LoVo (cell line): ENCODE measurements at regions not wholly inside any gene's neighbourhood (a gene's known extent, or its start where the extent isn't known, plus 50 kb on each side); places are given as distances from the start of the nearest gene placed in this dataset.
"Not testable (repeated sequence)": the region's sequence is repeated elsewhere in the genome, so short reads cannot be mapped to it uniquely, and the experiment has no call there.

Source experiments
- DNase-seq: peaks from one replicate; pipeline ENCODE4 v3.0.0-alpha.2; 2016; ENCODE audit warnings: low spot score

- no peak for DNase-seq
Observed at GRCh38 chr12:25872137-25872536, 86.3 kb upstream of the RASSF8 start.

- DNase-seq = no peak
Observed at GRCh38 chr12:25875661-25876060, 82.8 kb upstream of the RASSF8 start.

DNA sequence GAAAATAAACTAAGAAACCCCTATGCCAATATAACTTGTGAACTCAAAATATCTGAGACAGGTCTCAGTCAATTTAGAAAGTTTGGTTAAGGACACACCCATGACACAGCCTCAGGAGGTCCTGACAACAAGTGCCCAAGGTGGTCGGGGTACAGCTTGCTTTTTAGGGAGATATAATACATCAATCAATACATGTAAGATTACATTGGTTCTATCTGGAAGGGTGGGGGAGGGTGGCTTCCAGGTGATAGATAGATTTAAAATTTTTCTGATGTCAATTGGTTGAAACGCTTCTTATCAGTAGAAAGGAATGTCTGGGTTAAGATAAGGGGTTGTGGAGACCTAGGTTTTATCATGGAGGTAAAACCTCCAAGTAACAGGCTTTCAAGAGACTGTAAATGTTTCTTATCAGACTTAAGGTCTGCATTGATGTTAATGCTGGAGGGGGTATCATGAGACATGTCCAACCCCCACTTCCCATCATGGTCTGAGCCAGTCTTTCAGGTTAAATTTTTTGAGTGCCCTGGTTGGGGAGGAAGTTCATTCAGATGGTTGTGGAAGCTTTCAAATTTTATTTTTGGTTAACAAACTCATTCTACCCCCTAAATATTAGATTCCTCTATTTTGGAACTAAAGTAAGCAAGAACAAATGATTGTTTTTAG lies 82.0 kb upstream of the RASSF8 start:
- no peak for DNase-seq

- no peak for DNase-seq
Observed at GRCh38 chr12:25877446-25877845, 81.0 kb upstream of the RASSF8 start.

GRCh38 chr12:25882266-25882665 lies 76.2 kb upstream of the RASSF8 start:
- DNase-seq = no peak

DNA sequence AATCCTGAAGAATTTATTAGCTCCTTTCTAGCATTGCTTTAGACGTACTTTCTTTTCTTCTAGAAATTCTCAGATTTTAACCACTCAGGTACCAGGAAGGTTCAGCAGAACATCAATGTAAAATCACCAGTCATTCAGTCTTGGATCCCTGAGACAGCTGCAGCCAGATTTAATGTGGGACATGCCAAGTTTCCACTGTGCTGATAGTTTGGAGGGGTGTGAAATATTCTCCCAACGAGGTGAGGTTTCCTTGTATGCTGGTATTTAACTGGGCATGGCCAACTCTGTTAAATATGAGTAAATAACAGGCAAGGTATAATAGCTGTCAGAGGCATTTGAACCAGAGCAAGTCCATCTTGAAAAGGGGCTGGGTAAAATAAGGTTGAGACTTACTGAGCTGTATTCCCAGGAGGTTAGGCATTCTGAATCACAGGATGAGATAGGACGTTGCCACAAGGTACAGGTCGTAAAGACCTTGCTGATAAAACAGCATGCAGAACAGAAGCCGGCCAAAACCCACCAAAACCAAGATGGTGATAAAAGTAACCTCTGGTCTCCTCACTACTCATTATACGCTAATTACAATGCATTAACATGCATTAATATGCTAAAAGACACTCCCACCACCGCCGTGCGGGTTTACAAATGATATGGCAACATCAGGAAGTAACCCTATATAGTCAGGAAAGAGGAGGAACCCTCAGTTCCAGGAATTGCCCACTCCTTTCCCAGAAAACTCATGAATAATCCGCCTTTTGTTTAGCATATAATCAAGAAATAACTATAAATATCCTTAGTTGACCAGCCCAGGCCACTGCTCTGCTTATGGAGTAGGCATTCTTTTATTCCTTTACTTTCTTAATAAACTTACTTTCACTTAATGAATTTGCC lies 75.2 kb upstream of the RASSF8 start:
- DNase-seq = no peak

DNA sequence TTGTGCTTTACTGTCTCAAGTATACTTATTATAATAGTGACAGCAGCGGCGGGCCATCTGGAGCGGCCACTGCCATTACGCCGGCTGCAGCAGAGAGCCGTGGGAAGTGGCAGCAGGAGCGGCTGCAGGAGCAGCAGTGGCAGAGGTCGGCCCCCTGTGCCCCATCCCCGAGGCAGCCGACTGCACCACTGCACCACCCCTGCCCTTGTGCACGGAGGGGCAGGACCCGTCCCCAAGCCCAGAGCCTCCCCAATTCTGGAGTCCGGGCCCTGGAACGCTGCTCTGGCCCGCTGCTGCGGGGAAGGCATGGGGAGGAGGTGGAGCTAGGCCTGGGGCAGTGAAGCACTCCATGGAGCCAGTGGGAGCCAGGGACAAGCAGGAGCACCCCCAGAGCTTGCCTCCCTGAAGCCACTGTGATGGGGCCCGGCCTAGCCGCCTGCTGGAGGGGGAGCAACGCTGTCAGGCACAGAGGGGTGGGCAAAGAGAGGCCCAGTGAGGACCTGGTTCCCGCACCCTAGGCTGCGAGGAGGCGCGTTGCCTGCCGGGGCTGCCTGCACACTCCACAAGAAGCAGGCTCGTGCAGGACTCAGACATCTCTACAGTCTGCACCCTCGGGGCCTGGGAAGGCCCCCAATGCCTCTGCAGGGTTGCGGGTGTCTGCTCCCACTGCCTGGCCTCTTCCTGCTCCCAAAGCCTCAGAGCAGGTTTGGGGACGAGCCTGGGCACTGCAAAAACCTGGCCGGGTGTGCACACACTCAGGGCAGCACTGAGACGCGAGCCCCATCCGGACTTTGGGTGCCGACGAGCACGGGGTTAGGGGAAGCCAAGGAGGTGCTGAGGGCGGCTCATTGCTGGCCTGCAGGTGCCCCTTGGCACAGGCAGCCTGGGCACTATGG lies 74.2 kb upstream of the RASSF8 start:
- DNase-seq = no peak

- DNase-seq = no peak
Observed at GRCh38 chr12:25884920-25885234, 73.6 kb upstream of the RASSF8 start.

- no peak for DNase-seq
Observed at GRCh38 chr12:25886396-25886795, 72.1 kb upstream of the RASSF8 start.

- no peak for DNase-seq
Observed at GRCh38 chr12:25887367-25887766, 71.1 kb upstream of the RASSF8 start.

DNA sequence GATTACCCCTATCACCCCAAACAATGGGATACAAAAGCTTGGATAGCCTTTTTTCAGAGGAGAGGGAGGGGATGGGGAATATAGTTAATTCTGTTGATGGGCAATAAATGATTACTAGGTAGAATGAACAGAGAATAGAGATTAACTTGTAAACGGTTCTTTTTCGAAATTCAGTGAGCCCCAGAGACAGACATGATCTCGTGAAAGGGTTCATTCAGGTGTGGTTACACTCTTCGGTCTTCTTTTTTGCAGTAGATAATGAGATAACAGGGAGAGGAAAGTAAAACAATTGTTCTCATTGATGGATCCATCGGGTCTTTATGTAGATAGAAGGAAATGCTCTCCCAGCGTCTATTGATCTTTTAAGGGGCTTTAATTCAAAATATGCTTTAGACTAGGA lies 69.3 kb upstream of the RASSF8 start:
- DNase-seq = no peak

- not testable (repeated sequence) for DNase-seq
Observed at GRCh38 chr12:25891095-25891494, 67.4 kb upstream of the RASSF8 start.

GRCh38 chr12:25894759-25895158 lies 63.7 kb upstream of the RASSF8 start:
- no peak for DNase-seq

- DNase-seq = no peak
Observed at GRCh38 chr12:25896981-25897380, 61.5 kb upstream of the RASSF8 start.

- DNase-seq = no peak
Observed at GRCh38 chr12:25903603-25904245, 54.8 kb upstream of the RASSF8 start.

- DNase-seq = no peak
Observed at GRCh38 chr12:25904442-25904841, 54.0 kb upstream of the RASSF8 start.

DNA sequence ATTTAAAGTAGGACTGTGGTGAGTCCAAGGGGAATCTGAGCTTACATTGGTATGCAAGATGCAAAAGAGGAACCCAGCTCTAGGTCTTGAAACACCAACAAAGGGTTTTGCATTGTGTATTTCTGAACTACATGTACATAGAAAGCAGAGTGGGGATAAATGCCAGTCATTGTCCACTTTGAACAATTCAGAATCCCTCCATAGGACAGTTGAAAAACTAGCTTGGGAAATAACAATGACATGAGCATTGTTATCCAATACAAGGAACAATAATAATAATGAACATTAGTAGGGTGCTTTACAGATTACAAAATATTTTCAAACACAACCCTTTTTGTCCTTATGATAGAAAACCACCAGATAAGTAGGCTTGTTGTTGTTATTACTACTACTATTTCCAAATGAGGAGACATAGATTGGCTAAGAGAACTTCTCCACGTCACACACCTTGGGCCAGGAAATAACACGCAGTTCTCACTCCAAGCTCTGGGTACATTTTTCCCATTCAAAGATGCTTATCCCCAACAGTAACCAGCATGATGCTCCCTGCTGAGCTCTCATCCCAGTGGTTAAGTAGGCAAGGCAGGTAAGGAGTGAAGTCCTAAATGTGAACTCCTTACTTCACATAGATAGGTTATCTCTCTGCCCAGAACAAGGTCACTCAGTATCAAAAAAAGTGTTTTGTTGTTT lies 51.7 kb upstream of the RASSF8 start:
- DNase-seq = no peak
